NCI-H2081 (cell line): ENCODE measurements at regions not wholly inside any gene's neighbourhood (a gene's known extent, or its start where the extent isn't known, plus 50 kb on each side); places are given as distances from the start of the nearest gene placed in this dataset.
"Not testable (repeated sequence)": the region's sequence is repeated elsewhere in the genome, so short reads cannot be mapped to it uniquely, and the experiment has no call there.

Experiments used
- DNase-seq, 2 experiments: peaks; one replicate each; lab custom pipeline; 2025; lab: John Stamatoyannopoulos, UW

- DNase-seq: peak in 1 of 2 experiments; percentile 55
Observed at GRCh38 chr1:208943291-208943690, 640.2 kb upstream of the CAMK1G start.

GRCh38 chr1:208944981-208945451 is 638.5 kb upstream of the CAMK1G start:
- DNase-seq: no peak

DNA sequence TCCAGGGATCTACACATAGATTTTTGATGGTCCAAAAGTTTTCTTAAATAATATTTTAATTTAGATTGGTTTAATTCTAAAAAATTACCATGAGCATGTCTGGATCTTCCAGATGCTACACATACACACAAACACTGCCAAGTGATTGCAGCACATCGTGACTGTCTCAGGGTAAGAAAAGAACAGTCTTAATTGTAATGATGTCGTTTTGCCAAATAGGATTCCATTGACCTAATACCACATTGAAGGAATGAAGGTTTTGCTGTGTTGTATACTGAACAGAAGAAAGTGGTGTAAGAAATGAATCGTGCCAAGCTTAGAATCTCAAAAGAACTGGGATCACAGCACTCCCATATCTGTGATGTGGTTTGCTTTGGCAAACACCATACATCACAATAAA is 633.3 kb upstream of the CAMK1G start:
- DNase-seq: no peak

DNA sequence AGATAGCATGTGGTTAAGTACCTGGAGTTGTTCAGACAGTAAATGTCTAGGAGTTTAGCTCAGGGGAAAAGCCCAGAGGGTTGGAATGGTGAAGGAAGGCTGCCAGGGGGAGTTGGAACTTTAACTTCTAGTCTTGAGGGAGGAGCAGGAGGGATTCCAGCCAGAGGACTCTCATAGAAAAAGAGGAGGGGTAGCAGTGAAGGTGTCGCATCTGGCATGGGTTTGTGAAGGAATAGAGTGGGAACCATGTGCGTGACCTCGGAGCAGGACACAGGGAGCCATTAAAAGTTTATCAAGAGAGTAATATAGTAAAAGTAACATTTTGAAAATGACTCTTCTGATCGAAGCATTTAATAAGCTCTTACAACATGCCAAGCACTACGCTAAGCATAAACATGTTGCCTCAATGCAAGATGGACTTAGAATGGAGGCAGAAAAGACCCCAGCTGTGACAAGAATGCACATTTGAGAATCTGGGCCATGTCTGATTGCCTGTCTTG is 632.4 kb upstream of the CAMK1G start:
- DNase-seq: no peak

GRCh38 chr1:208951908-208952307 is 631.6 kb upstream of the CAMK1G start:
- DNase-seq: peak in 1 of 2 experiments; percentile 38

GRCh38 chr1:208962867-208963266 is 620.6 kb upstream of the CAMK1G start:
- no peak for DNase-seq

- no peak for DNase-seq
Observed at GRCh38 chr1:208965351-208965750, 618.2 kb upstream of the CAMK1G start.

- no peak for DNase-seq
Observed at GRCh38 chr1:208967334-208967733, 616.2 kb upstream of the CAMK1G start.

GRCh38 chr1:208974717-208975116 is 608.8 kb upstream of the CAMK1G start:
- DNase-seq: no peak

DNA sequence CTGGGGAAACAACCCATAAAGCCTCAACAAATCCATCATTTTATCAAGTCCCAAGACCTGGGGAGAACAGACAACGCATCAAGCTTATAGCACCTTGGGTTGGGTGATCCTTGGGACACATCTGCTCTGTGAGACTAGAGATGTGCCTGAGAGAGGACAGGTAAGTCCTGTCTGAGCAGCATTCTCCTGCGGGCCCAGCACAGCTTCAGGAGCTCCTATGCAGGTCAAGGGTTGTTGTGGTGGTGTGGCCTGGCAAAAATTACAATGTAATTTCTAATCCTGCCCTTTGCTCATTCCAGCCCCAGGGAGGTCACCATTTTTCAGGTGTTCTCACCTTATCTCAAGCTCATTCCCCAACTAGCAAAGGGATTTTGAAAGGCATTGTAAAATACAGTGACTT is 608.1 kb upstream of the CAMK1G start:
- no peak for DNase-seq

DNA sequence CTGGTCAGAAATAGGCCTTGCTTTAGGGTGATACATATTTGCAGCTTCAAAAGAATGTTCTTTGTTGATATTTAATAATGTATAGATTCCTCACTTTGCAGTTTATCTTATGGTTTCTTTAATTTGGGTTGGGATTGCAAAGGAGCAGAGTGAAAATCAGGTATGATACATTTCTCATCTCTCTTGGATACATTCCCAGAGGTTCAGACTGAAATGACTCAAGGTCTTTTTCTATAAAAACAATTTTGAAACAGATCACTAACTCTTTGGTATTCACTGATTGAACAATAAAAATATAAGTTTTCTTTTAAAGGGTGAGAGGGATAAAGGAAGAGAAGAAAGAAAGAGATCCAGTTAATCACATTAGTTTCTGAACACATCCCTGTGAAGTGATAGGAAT is 606.5 kb upstream of the CAMK1G start:
- DNase-seq: no peak

- DNase-seq: no peak
Observed at GRCh38 chr1:208977638-208978256, 605.8 kb upstream of the CAMK1G start.

GRCh38 chr1:208979776-208980175 is 603.7 kb upstream of the CAMK1G start:
- no peak for DNase-seq

- DNase-seq: no peak
Observed at GRCh38 chr1:208980605-208981004, 602.9 kb upstream of the CAMK1G start.

GRCh38 chr1:208985231-208985630 is 598.3 kb upstream of the CAMK1G start:
- DNase-seq: no peak

GRCh38 chr1:208988811-208989222 is 594.7 kb upstream of the CAMK1G start:
- no peak for DNase-seq

- no peak for DNase-seq
Observed at GRCh38 chr1:208990456-208990855, 593.1 kb upstream of the CAMK1G start.

DNA sequence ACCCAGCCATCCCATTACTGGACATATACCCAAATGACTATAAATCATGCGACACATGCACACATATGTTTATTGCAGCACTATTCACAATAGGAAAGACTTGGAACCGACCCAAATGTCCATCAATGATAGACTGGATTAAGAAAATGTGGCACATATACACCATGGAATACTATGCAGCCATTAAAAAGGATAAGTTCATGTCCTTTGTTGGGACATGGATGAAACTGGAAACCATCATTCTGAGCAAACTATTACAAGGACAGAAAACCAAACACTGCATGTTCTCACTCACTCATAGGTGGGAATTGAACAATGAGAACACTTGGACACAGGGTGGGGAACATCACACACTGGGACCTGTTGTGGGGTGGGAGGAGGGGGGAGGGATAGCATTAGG is 586.5 kb upstream of the CAMK1G start:
- DNase-seq: not testable (repeated sequence)

GRCh38 chr1:208997726-208998312 is 585.7 kb upstream of the CAMK1G start:
- no peak for DNase-seq

DNA sequence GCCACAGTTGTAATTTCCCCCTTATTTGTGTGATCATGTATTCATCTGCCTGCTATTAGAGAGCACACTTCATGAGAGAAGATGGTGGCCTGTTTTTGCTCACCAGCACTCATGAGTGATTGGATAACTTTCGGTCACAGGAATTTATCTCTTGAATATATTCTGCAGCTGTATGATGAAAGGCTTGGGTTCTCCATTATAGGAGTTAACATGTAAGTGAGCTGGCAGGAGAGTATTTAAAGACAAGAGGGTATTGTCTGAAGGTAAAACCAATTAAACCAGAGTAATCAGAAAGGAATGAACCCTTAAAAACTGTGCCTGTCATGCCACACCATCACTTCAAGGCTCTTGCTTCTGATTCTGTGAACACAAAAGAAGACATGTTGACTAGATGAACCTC is 574.9 kb upstream of the CAMK1G start:
- no peak for DNase-seq

DNA sequence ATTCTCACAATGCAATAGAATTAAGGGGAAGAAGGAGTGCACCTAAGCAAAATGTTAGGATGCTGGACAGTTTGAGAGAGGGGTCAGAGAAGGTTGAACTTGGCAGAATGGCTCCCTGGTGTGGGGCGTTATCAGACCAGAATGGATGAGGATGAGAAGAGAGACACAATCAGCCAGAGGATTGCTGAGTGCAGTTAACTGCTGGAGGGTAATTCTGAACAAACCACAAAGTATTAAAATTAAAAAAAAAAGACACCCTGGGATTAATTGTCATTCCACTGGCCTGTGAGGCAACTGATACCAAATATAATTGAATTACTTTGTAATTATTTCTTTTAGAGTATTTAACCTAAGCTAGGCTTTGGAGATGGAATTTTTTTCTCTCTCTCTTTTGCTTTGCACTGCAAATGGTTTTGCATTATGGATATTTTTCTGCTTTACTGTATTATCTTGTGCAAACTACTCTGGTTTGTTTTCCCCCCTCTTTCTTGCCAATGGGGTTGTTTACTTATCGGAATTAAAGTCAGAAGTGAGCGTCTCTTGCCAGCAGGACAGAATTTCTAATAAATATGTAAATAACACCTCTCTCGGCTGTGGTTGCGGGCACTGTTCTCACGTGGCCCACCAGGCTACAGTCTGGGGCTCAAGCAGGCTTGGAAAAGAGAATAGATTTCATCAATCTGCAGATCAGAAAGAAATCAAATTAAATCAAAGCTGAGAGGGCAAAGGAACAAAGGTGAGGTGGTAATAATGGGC is 572.9 kb upstream of the CAMK1G start:
- DNase-seq: no peak

DNA sequence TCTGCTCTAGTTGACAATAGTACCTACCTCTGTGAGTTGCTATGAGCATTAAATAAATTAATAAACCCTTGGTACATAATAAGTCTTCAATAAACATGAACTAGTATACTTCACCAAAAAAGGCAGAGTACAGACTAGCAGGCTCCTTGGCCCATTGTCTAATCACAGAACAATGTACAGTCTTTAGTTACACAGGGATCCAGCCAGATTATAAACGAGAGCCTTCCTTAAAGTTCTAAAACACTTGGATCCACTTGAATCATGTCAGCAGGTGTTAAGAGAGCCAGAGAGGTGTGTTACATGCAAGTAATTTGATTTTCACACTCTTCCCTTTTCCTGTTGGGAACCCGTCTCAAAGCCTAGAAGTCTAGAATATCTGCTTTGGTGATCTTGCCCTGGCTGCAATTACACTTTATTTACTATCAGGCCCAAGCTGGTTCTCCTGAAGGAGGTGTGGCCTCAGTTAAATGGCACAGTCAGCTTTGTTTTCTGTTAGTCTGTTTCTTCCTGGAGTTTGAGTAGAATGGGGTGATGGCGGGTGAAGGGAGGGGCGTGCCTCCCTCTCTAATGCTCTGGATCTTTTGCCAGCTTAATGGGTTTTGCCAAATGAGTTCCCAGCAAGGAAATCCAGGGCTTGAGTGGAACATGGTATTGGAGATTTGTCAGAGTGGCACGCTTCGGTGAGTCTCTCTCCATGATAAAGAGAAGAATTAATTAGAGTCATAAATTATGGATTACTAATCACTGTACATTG is 570.9 kb upstream of the CAMK1G start:
- DNase-seq: no peak
